ENCODE measurements at regions not wholly inside any gene's neighbourhood (a gene's known extent, or its start where the extent isn't known, plus 50 kb on each side); places are given as distances from the start of the nearest gene placed in this dataset. TPM values are rescaled to one million over a fixed set of nuclear protein-coding genes. Genes with fewer than 3 reads are reported as not detected.

DNA sequence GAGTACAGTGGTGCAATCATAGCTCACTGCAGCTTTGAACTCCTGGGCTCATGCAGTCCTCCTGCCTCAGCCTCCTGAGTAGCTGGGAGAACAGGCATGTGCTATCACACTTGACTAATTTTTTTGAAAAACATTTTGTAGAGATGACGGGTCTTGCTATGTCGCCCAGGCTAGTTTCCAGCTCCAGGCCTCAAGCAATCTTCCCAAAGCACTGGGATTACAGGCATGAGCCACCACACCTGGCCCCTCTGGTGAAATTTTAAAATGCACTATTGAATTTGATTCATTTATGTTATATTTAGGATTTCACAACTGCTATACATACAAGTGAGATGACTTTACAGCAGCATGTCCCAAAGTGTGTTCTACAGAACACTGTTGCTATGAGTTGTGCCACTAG, 50.8 kb upstream of the TPM1 start:
- DNase-seq, result no peak
- Mint-ChIP-seq H3K27me3 (ENCODE audit: low read depth) (peaks cover 4% of the 10 kb centered on the region), H3K4me3 (no peak overlapping the region), H3K27ac (no peak overlapping the region), H3K36me3 (ENCODE audit: low read depth) (no peaks in the 10 kb centered on the region), H3K4me1 (ENCODE audit: low read depth) (no peaks in the 10 kb centered on the region), H3K9me3 (no peaks in the 10 kb centered on the region)
- intact Hi-C loops (cut with micrococcal nuclease), result no loop called here
- CTCF ChIA-PET, result no interaction called here

DNA sequence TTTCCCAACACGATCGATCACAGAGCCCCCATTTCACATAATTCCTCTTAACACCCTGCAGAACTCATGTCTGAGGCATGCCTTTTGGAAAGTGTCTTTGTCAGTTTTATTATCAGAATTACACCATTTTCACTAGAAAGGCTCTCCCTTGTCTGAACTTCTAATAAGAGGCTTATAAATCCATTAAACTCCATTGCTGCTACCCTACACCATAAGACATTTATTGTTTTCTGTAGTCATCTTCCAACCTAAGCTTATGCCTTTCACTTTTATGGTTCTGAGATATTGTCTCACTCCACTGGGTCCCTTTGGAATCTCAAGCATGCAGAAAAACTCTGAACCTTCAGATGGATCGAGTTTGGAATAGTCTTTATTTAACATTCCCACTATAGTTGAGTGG, 50.2 kb upstream of the TPM1 start:
- Mint-ChIP-seq H3K27ac (no peak overlapping the region), H3K27me3 (ENCODE audit: low read depth) (peaks cover 4% of the 10 kb centered on the region), H3K36me3 (ENCODE audit: low read depth) (no peaks in the 10 kb centered on the region), H3K9me3 (no peaks in the 10 kb centered on the region), H3K4me1 (ENCODE audit: low read depth) (no peaks in the 10 kb centered on the region), H3K4me3 (no peak overlapping the region)
- CTCF ChIA-PET, result no interaction called here
- intact Hi-C loops (cut with micrococcal nuclease), result no loop called here
- no peak for DNase-seq

Small RNA genes lying in the stretch of these regions (microRNA-seq; reads per million reads assigned to microRNA genes)
- gene MIR190A (ENCODE audit: borderline microRNAs expressed, borderline replicate concordance), result not detected
- gene MIR6085 (ENCODE audit: borderline microRNAs expressed, borderline replicate concordance), result not detected
- gene MIR8067 (ENCODE audit: borderline microRNAs expressed, borderline replicate concordance), result not detected

All from activated naive CD4-positive, alpha-beta T cell treated with anti-CD3 and anti-CD28 coated beads for 36 hours (primary cell).